ENCODE measurements at regions not wholly inside any gene's neighbourhood (a gene's known extent, or its start where the extent isn't known, plus 50 kb on each side); places are given as distances from the start of the nearest gene placed in this dataset.

- ATAC-seq = no peak
- no peak for TF ChIP-seq ZC3H10 (CRISPR knock-in tag; IDR thresholded peaks at IDR 0.05)
- no peak for TF ChIP-seq TOX (CRISPR knock-in tag; IDR thresholded peaks at IDR 0.05; ENCODE audit: borderline replicate concordance)
- TF ChIP-seq CSDC2 (CRISPR knock-in tag; IDR thresholded peaks at IDR 0.05) = no peak
- no peak for TF ChIP-seq POU6F1 (CRISPR knock-in tag; IDR thresholded peaks at IDR 0.05; ENCODE audit: borderline replicate concordance, low read depth)
- TF ChIP-seq ISL1 (CRISPR knock-in tag; IDR thresholded peaks at IDR 0.05) = no peak
- TF ChIP-seq ZNF70 (CRISPR knock-in tag; IDR thresholded peaks at IDR 0.05) = no peak
- no peak for TF ChIP-seq ZNF8 (CRISPR knock-in tag; IDR thresholded peaks at IDR 0.05)
- TF ChIP-seq PPARA (CRISPR knock-in tag; IDR thresholded peaks at IDR 0.05; ENCODE audit: borderline replicate concordance) = no peak
Measured at GRCh38 chr4:130486186-130486585, 1390.2 kb downstream of the C4orf33 start.

GRCh38 chr4:130486841-130487240 lies 1390.9 kb downstream of the C4orf33 start:
- TF ChIP-seq ARNTL (CRISPR knock-in tag; IDR thresholded peaks at IDR 0.05; ENCODE audit: borderline replicate concordance, low read depth) = no peak
- TF ChIP-seq ZFP30 (CRISPR knock-in tag; IDR thresholded peaks at IDR 0.05) = no peak
- TF ChIP-seq RARB (CRISPR knock-in tag; IDR thresholded peaks at IDR 0.05) = no peak
- TF ChIP-seq ESRRG (CRISPR knock-in tag; IDR thresholded peaks at IDR 0.05) = no peak
- no peak for TF ChIP-seq OSR1 (CRISPR knock-in tag; IDR thresholded peaks at IDR 0.05)
- no peak for TF ChIP-seq TSHZ2 (CRISPR knock-in tag; IDR thresholded peaks at IDR 0.05)
- TF ChIP-seq PATZ1 (CRISPR knock-in tag; IDR thresholded peaks at IDR 0.05; ENCODE audit: borderline replicate concordance) = no peak
- TF ChIP-seq TOX (CRISPR knock-in tag; IDR thresholded peaks at IDR 0.05; ENCODE audit: borderline replicate concordance) = no peak
- no peak for TF ChIP-seq ZC3H10 (CRISPR knock-in tag; IDR thresholded peaks at IDR 0.05)
- TF ChIP-seq ZNF8 (CRISPR knock-in tag; IDR thresholded peaks at IDR 0.05) = no peak
- TF ChIP-seq ZNF70 (CRISPR knock-in tag; IDR thresholded peaks at IDR 0.05) = no peak
- no peak for TF ChIP-seq SNAI2 (CRISPR knock-in tag; IDR thresholded peaks at IDR 0.05)
- no peak for ATAC-seq

GRCh38 chr4:130510661-130511060 lies 1414.7 kb downstream of the C4orf33 start:
- ATAC-seq = no peak
- no peak for TF ChIP-seq CREB5 (CRISPR knock-in tag; IDR thresholded peaks at IDR 0.05; ENCODE audit: low read depth)
- TF ChIP-seq PATZ1 (CRISPR knock-in tag; IDR thresholded peaks at IDR 0.05; ENCODE audit: borderline replicate concordance) = no peak
- TF ChIP-seq BACH2 (CRISPR knock-in tag; IDR thresholded peaks at IDR 0.05; ENCODE audit: borderline replicate concordance) = no peak

GRCh38 chr4:130511776-130512175 lies 1415.8 kb downstream of the C4orf33 start:
- ATAC-seq = no peak
- TF ChIP-seq ZNF565 (CRISPR knock-in tag; conservative IDR thresholded peaks at IDR 0.05; ENCODE audit: low read depth) (no peak), OSR1 (CRISPR knock-in tag; IDR thresholded peaks at IDR 0.05) (no peak), ISL1 (CRISPR knock-in tag; IDR thresholded peaks at IDR 0.05) (no peak), CREB5 (CRISPR knock-in tag; IDR thresholded peaks at IDR 0.05; ENCODE audit: low read depth) (no peak), ZNF8 (CRISPR knock-in tag; IDR thresholded peaks at IDR 0.05) (no peak), GLIS3 (CRISPR knock-in tag; IDR thresholded peaks at IDR 0.05) (no peak), ARNTL (CRISPR knock-in tag; IDR thresholded peaks at IDR 0.05; ENCODE audit: borderline replicate concordance, low read depth) (no peak), RARB (CRISPR knock-in tag; IDR thresholded peaks at IDR 0.05) (no peak), ZNF70 (CRISPR knock-in tag; IDR thresholded peaks at IDR 0.05) (no peak)
